GM21528 (cell line): ENCODE measurements at regions not wholly inside any gene's neighbourhood (a gene's known extent, or its start where the extent isn't known, plus 50 kb on each side); places are given as distances from the start of the nearest gene placed in this dataset.
"Not testable (repeated sequence)": the region's sequence is repeated elsewhere in the genome, so short reads cannot be mapped to it uniquely, and the experiment has no call there.

Source experiments
- ATAC-seq: cut with Tn5 transposase; IDR thresholded peaks from one replicate; pipeline ENCODE4 v1.9.1; 2021; ENCODE audit warnings: mild to moderate bottlenecking, moderate library complexity; ENCODE audit not compliant: unreplicated experiment, low FRiP score

DNA sequence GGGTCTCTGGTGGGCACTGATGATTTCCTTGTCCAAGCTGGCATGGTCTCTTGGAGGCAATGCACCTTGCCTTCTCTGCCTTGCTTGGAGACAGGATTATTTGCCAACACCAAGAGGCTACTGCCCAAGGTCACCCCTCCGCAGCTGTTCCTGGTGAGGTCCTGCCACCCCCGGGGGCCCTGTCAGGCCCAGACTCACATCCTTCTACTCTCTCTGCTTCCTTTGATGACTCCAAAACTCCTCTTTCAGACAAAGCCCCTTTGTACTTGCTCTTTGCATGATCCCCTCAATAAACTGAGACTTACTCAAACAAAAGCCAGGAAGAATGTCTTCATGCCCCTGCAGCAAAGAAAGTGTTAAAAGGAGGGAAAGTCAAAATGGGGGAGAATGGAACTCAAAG is 137.7 kb downstream of the MEX3B start:
- ATAC-seq: no peak

DNA sequence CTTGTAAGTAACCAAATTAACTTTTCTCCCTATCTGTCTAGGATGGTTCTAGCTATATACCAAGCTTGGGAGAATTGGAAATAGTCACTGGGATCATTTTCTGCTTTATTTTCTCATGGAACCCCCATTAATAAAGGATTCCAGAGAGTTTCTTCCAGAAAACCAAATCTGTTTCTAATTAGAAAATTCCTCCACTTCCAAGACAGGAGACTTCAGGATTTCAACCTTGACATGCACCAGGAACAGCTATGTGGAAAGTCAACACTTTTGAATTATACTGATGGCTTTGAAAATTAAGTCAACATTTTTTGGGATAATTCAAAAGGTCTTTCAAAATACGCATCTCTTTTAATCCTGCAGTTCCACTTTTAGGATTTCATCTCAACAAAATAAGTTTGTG is 138.3 kb downstream of the MEX3B start:
- no peak for ATAC-seq

DNA sequence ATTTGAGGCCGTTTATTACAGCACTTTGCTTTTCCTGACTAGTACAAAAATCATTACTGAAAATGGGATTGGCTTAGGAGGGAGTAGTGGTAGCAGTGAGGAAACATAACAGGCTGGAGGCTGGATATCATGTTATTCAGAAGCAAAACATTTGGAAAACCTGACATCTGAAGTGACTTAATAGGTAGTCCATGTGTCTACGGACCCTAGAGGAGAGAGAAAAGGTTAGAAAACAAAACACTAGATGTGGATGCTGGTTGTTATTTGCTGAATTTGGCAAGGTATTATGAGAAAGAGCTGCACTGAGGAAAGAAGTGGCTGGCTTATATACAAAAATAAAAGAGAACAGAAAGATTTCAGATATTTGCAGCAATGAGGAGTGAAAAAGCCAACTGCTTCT is 139.9 kb downstream of the MEX3B start:
- no peak for ATAC-seq

DNA sequence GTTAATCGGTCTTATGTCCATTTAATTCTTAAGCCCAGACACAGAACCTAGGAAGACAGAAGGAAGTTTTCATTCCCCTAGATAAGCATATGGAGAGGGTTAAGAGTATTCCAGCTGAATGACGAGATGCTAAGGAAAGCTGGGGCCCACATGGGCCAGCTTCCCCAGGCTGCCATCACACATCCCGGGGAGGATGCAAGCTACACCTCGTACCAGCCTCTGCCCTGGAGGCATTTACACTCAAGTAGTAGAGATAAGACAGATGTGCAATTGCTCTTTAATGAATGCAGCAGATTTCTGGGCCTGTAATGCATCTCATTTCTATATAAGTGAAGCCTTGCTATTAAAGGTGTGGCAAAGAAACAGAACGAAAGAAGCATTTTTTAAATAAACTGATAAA is 144.5 kb downstream of the MEX3B start:
- ATAC-seq: no peak

DNA sequence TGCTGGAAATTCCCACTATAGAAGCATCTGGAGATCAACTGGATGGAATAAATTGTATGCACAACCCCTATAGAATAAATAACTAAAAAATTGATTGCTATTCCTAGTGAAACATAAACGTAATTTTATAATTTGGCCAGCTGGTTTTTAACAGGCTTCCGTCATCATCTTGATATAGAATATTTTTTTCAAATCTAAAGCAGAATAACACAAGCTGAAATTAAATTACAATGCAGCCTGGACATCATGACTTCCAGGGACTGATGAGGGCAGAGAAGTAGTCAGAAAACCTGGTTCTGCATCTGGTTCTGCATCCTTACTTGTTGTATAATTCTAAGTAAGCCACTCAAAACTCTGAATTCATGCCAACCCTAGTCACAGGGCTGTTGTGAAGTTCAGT is 146.1 kb downstream of the MEX3B start:
- no peak for ATAC-seq

DNA sequence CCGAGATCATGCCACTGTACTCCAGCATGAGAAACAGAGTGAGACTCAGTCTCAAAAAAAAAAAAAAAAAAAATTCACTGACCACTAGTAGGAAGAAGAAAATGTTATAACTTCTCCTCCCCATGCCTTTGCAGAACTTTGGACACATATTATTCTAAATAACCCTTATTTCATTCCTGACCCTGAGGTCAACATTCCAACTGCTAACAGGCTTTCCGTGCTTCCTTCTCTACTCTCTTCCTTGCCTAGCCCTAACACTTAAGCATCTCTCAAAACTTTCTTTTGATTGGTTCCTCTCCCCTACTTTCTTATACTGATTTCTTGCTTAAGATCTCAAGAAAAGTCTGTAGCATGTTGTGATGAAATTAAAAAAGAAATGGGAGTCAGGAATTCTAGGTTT is 146.8 kb downstream of the MEX3B start:
- ATAC-seq: no peak

DNA sequence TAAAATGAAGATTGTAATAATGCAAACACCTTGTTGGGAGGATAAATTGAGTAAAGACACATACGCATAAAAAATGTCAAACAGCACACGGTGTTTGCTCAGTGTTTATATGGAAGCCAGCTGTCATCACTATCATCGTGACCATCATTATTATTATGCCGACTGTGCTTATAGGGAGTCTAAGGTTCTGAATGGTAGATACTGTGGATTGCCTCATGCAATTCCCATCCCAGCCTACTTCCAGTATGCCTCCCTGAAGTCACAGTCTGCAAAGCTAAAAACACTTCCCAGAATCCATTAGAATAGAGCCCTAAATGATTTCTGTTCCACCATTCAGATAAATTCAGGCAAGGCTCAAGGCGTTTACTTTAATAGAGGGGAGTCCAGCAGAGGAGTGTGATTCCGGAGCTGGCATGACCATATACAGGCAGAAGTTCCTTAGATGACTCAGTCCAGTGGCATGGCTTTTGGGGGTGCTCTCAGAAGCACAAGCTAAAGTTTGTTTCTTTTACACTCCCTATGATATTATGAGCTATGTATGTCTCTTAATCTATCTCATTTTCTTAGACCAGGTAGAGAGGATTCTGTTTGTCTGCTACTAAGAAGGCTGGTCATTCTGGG is 148.7 kb downstream of the MEX3B start:
- no peak for ATAC-seq

DNA sequence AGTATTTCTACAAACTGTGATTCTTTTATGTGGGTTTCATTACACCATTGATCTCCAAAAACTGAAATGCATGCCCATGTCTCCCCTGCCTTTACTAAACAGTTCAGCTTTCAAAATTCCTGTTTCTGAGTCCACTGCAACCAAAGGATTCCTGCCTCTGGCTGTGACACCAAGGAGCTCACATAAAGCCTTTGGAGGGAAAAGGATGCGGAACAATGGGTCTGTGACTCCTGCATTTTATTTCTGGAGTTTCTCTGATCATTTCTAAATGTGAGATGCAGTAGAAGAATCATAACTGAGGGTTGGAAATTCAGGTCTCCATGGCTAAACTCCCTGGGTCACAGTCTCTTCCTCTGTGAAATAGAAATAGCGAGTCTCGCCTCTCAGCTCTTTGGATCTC is 149.5 kb downstream of the MEX3B start:
- no peak for ATAC-seq

DNA sequence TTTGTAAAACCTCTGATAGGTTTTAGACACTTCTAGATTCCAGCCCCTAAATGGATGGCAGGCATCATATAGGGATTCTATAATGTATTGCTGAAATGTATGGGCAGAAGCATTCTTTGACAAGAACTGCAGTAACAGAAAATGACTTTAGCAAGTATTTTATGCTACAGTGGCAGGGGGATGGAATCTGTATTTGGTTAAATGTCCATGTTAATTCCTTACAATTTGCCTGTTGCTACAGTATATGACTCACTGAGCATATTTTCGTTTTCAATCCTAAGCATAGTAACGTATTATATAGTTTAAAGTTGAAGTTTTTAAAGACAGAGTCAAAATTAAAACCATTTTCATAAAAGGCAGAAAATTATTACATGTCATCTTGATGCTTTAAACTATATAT is 150.1 kb downstream of the MEX3B start:
- ATAC-seq: no peak

DNA sequence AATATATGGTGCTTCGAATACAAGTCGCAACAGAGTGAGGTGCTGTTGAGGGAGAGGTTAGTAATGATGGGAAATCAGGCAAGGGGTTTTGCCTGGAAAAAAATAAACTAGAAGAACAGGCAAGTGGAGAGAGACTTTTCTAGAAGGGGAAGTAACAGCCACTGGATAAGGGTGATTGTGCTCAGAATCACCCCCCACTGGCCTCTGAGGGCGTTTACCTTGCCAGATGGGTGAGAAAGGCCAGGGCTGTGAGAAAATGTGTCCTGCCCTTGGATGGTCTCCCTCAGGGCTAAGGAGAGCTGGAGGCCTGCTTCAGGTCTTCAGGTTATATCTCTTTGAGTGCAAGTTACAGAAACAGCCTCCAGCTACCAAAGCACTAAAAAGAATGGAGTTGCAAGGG is 151.8 kb downstream of the MEX3B start:
- no peak for ATAC-seq

DNA sequence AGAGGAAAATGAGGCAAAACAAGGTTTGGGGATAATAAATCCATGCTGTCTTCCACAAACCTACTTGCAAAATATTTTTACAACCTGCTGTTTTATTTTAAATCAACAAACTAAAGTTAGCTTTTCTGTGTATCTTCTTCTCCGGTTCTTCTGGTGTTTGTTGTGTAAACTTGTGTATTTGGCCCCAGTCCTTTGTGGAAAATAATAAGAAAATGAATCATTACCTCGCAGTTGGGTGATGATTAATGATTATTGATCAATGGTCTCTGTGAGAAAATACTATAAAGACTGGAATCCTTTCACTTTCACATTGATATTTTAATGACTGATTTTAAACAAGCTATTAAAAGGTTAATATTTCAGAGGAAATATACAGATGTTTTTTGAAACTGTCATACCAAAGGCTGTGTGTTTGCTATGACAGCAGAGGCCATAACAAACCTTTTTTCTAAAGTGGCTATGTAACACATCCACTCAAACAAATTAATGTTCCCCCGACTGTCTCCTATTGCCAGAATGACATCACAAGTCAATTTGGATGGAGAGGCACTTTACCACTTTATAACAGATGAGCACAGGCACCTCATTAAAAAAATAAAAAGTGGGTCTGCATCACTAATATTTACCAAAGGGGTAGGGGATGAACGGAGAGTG is 152.5 kb downstream of the MEX3B start:
- no peak for ATAC-seq

DNA sequence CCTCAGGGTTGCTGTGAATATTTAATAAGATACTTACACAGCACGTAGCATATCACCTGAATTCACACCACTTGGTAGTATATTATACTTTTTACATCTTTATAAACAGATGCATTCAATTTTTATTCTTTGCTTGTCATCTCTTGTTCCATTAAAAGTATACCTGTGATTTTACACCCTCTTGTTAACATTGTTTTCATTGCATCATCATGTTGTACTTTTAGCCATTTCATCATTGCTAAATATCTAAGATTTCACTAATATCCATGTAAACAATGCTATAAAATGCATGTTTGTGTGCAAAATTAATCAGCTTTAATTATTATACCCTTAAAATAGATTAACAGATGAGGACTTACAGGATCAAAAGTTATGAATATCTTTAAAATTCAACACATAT is 155.3 kb downstream of the MEX3B start:
- ATAC-seq: no peak

DNA sequence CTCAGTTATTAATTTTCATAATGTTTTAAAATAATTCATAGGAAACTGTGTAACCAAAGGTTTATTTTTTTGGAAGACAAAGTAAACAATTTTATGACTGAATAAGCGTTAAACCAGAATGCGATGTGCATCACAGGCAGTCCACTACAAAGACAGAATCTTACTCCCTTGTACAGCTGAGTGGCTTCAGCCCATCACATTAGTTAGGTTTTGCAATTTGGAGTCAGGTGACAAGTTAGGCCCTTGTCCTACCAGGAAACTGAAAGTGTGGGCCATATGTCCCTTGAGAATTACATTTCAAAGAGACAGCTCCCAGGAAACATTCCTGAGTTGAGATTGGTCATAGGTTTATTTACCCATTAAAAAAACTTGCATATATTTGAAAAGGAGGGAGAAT is 156.3 kb downstream of the MEX3B start:
- no peak for ATAC-seq

DNA sequence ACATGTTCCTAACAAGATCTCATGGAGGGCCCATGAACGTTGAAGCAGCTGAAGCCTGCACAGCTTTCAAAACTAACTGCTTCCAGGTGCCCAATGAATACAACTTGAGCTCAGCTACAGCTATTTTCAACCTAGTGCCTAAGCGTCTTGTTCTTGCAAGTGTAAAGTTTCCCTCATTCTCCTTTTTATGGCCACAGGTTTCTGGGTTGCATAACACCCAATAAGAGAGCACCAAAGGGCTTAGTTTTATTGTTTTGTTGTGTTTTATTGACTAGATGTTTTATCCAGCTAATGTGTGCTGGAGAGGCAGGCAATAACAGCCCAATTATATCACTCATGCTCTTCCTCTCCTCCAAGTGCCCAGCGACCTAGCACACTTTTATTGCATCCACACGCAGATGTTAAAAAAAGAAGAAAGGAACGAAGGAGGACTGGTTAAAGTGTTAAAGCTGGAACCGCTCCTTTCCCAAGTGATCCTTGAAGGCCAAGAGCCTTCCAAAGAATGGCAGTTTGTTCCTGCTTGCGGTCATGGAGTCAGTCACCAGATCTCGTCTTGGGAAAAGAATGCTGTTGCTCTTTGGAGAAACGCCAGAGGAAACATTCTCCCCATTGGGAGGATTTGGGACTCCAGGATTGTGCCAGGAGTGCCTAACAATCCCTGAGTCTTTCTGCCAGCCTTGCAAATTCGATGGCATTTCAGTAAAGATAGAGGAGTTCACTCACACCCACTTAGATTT is 156.9 kb downstream of the MEX3B start:
- ATAC-seq: no peak

DNA sequence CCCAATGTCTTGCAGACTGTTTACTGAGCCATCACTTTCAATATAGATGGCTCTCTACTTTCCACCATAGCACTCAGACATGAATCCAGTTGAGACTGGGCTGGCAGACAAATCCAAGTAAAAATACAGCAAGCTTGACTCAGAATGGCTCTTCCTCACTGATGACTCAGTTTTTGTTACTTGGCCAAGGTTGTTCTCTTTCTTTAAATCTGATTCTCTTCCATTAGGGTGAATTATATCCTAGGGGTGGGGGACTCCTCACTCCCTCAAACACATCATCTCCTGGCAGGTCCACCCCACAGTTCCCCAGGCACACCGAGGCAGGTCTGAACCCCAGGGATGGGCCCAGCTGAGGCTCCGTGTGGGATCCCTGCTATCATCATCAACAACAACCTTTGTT is 157.9 kb downstream of the MEX3B start:
- ATAC-seq: no peak

DNA sequence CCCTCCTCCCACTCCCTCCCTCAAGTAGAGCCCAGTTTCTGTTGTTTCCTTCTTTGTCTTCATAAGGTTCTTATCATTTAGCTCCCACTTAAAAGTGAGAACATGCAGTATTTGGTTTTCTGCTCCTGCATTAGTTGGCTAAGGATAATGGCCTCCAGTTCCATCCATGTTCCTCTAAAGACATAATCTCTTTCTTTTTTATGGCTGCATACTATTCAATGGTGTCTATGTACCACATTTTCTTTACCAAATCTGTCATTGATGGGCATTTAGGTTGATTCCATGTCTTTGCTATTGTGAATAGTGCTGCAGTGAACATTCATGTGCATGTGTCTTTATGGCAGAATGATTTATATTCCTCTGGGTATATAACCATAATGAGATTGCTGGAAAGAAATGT is 158.6 kb downstream of the MEX3B start:
- ATAC-seq: not testable (repeated sequence)

DNA sequence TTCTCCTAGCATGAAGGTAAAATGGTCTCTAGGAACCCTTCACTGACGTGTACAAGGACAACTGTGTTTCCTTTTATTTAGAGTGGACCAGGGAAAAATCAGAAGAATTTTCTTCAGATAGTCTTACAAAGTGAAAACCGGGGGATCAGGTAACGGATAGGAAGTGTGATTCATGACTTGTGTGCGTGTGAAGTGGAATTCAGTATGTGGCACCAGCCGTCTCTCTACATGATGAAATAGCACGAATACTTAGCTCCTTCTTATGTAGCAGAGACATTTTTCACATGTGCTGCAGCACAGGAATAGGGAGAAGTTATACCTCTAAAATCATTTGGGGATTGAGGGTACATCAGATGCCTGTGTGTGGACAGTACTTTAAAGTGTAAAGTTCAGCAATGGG is 159.2 kb downstream of the MEX3B start:
- no peak for ATAC-seq

DNA sequence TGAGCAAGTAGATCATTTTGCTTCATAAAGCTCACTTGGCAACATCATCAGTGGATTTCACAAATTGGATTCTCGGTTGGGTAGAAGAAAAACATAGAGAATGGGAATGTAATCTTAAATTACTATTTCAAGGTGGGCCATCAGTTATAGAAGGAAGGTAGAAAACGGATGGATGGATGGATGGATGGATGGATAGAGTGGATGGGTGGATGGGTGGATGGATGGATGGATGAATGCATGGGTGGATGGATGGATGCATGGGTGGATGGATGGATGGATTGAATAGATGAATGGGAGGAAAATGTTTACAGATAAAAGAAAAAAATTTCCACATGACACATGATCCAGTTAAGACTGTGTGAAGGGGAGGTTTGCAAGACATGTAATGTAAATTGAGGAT is 159.7 kb downstream of the MEX3B start:
- ATAC-seq: no peak

DNA sequence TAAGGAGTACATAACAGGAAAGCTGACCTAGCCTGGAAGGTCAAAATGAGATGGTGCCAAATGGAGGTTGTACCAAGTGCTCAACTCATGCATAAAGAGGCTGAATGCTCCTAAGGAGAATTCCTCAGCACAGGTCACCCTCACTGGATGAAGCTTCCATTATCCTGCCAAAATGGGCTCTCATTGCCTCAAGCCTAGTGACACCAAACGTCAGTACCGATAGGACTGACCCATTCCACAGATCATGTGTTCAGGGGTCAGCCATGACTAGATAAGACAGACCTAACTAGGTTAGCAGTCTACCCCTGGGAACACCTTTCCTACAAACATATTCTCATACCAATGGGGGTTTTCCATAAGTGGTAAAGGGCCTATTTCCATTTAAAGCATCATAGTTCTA is 160.7 kb downstream of the MEX3B start:
- no peak for ATAC-seq

DNA sequence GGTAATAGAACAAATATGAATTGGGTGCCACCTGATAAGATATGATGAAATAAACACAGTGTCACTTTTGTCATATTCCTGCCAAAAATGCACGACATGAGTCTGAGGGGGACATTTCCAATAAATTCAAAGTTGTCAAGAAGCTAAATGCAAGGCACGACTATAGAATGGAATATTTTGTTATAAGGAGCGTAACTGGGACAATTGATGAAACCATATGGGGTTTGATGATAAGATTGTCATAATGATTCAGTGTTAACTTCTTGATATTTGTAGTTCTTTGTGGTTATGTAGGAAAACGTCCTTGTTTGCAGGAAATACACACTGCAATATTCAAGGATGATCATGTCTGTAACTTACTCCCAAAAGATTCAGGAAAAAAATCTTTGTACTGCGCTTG is 163.3 kb downstream of the MEX3B start:
- no peak for ATAC-seq

DNA sequence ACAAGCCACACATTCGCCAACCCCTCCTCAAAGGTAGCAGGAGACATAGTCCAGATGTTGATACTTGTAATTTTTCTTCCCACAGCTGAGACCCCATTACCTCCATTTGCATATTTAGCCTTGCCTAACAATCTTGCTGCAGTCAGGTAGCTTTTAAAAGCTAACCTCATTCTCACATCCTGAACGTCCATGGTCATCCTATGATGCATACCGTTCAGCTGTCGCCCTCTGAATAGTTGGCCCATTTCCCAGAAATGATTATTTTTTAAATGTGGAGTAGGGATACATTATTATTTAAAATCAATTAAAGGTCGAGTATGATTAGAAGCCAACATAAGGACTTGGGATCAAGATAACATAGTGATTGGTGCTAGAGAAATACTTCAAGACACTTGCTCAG is 165.0 kb downstream of the MEX3B start:
- peak; percentile 32 for ATAC-seq

DNA sequence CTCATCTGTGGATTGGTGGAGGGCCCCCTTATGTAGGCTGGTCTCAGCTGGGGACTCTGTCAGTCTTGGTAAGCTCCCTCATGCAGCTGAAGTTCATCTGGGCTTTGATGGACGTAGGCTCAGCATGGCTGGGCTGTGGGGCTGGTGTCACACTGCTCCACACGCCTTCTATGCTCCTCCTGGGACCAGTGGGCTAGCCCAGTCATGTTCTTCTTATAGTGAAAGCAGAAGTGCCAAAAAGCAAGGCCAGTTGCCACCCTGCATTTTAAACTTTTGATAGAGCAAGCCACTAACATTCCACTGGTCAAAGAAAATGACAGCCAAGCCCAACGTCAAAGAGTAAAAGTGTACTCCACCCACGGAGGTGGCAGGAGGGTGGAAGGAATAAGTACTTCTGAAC is 165.5 kb downstream of the MEX3B start:
- ATAC-seq: peak; percentile 66
